GM19467 (cell line): ENCODE measurements at regions not wholly inside any gene's neighbourhood (a gene's known extent, or its start where the extent isn't known, plus 50 kb on each side); places are given as distances from the start of the nearest gene placed in this dataset.

Experiments used
- ATAC-seq: cut with Tn5 transposase; IDR thresholded peaks from one replicate; pipeline ENCODE4 v1.9.1; 2021; ENCODE audit warnings: mild to moderate bottlenecking, moderate library complexity; ENCODE audit not compliant: unreplicated experiment

DNA sequence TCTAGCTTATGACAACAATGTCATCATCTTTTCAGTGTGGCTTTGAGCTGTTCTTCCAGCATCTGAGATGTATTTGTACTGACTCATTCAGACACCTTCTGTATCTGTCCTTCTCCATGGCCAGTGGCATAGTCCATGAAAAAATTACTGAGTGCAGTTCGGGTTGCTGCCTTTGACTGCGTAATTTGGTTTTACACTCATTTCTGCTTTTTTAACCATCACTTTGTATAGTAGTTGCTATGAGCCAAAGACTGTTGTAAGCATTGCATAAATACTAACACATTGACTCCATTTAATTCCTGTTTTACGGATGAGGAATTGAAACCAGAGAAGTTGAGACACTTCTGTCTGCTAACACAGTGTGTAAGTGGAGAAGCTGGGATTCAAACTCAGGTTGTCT, 190.7 kb upstream of the MID1 start:
- ATAC-seq: no peak

DNA sequence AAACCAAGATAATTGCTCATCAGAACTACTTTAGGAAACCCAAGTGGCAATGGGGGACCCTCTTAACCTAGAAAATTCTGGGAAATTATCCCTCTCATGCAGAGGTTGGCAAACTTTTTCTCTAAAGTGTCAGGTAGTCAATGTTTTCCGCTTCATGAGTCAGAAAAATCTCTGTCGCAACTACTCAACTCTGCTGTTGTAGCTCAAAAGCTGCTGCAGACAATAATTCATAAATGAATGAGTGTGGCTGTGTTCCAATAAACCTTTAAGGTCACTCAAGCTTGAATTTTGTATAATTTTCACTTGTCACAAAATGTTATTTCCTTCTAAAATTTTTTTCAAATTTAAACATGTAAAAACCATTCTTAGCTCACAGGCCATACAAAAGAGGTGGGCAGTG, 193.4 kb upstream of the MID1 start:
- no peak for ATAC-seq

DNA sequence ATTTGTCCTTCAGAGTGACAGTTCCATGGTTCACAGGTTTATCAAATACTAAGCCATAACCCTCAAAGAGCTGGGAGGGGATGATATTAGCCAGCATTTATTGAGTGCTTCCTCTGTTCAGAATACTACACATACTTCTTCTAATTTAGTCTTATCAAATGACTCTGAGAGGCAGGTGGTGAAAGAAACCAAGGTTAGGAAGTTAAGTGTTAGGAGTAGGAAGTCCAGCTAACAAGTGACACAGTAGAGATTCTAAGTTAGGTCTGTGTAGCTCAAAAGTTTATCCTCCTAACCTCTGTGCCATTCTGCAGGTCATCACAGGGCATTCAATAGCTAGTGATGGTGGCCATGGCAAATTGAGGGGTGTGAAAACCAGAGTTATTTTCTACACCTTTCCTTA, 198.3 kb upstream of the MID1 start:
- ATAC-seq: no peak

DNA sequence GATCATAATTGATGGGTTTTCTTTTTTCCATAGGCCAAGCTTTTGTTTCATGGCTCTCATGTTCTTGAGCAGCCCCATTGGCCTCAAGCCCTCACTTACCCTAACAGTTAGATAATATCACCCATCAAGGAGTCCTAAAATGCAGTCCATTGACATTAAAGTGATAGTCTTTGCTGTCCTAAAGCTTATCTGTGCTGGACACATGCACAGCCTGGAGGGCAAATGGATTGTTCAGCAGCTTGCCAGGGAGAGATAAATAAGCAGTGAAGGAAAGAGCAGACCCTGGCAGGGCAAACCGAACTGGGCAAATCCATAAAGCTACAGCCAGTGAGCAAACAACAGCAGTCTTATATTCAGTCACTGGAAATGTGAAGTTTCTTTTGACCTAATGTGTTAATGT, 199.6 kb upstream of the MID1 start:
- no peak for ATAC-seq

DNA sequence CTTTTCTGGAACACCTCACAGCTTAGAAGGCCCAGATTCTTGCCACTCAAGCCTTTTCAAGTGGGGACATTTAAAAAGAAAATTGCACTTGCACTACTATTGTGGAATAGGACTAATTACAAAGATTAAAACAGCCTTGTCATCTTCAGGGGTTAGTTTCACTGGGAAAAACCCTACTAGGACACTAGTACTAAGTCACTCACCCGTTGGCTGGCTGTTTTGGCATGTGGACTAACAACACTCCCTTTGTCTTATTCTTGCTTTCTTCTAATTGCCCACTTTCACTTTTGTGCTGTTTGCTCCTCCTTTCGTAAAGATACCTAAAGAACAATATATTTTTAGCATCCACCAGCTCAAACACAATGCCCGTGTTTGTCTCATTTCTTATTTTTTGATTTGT, 200.9 kb upstream of the MID1 start:
- no peak for ATAC-seq

DNA sequence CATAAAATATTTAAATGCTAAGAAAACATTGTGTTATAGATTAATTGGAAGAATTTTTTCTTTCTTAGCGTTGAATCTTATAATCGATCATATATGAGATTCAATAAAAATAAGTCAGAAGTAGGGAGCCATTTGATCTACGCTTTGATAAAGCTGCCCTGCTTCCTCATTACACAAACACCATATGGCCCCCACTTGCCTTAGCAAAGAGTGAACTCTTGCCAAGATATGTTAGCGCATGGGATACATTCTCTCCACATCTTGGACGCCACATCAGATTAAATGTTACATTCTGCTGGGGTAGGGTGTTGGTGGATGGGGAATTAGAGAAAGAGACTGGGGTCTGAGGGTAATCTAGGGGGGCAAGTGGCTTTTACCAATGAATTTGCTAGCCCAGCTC, 207.7 kb upstream of the MID1 start:
- no peak for ATAC-seq

DNA sequence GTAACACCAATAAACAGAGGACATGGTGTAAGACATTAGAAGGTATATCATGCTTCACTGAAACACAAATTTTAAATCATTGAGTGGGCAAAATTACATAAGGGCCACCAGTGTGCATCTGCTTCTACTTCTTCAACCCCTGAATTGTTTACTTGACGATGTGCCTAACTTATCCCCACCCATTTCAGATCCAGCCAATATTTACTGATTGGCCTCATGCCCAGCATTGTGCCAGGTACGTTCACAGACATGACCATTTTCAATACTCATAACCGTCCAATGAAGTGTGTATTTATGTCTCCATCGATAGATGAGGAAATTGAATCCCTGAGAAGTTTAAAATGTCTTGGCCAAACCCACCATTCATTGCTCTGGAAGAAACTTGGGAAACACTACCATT, 208.3 kb upstream of the MID1 start:
- no peak for ATAC-seq

DNA sequence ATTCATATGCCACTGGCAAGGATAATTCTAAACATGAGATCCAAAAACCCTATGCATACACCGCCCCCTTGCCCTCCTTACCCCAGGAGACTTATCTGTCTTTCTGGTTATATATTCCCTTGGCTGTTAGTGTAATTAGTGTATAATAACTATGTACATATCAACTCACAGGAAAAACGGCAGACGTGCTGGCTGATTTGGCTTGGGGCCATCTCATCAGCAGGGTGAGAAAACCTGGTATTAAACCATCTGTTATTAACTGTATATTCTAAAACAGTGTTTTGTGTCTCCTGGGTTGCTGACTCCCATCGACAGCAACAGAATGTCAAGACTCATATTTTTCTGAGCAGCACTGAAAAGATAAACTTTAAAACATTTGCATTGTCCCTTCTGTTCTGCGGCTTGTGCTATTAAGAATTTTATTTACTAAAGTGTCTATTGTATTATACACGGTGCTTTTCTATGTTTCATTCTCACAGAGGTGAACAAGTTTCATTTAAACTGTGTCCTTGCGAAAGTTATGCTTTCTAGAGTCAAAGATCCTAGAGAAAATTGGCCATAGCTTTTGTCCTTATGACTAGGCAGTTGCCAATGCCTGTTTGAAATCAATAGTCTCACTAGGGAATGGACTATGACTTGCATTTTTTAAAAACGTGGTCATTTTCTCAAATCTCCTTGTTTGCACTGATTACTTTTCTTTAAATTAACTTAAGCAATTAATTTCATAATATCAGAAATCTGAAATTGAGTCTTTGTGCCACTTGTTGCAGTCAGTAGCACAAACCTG, 211.5 kb upstream of the MID1 start:
- ATAC-seq: no peak

DNA sequence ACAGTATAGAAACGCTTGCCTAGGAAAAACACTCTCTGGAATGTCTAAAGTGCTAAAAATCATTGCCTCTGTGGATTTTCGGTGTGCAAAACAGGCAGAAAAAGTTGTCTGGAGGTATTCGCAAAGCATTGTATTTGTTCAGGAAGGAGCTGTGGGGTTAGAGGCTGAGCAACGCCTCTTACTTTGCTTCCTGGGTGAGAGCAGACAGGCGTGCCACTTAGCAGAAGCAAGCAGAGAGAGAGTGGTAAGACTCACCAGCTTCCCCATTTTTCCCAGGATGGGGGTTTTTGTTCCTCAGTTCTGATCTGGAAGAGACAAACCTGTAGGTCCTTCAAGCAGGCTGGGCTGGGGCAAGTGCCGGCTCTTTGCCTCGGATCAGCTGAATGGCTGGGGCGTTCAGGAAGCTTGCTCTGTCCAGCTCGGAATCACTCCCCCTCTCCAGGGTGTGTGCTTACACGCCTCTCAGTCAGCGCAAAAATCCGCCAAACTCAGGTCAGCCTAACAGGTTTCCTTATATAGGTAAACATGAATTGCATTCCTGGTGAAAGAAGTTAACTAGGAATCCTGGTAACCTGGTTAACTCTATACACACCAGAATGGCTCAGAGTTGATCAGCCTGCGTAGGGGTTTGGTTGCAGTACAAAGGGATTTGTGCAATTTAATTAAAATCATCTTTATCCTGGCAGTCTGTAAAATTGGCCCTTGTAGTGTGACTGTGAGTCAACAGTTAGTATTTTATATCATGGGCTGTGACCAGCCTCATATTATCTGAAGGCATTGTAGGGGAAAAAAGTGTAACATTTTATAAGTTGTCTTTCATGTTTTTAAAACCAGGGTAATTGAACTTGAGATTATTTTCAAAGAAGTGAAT, 213.1 kb upstream of the MID1 start:
- ATAC-seq: no peak

DNA sequence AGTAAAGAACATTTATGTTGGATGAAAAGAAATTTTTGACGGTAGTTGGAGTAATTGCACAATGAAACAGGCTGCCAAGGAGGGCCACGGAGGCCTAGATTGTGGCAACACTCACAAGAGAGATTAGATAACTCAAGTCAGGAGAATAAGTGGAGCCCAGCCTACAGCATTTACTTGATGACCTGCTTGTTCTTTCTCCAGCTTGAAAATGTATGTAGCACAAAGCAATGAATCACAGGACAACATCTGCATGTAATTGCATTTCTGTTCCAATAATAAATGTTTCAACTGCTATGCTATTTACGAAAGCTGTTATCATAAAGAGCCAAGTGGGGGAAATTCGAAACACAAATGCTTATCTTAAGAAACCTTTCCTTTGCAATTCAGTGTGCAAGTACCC, 221.2 kb upstream of the MID1 start:
- ATAC-seq: no peak

DNA sequence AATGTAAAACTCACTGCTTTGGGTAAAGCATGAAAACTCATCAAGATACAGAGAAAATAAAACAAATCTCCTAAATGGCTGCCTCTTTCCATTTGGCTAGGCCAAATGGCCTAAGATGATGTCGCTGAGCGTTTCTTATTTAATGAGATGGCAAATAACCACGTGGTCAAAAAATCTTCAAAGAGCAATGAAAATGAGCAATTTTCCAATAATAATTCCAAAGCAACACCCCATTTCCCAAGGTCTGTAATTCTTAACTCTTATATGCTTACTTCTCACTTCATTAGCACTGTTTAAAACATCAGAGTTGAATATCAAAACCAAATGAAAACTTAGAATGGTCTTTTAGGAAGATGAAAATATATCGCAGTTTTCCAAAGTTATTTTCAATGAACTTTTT, 222.3 kb upstream of the MID1 start:
- no peak for ATAC-seq

DNA sequence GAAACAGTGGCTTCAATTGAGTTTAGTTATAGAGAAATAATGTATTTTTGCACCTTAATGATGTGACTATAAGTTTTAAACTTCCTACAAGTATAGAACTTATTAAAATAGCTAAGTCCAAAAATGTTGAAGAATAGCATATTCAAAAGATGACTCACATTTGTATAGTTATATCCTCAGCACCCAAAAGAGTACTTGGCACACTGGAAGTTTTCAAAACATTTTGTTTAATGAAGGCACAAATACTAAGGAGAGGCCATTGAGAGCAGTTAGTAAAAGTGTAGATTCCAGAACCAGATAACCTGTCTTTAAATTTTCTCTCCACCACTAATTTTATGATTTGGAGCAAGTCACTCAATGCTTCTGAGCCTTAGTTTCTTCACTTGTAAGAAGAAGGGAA, 226.9 kb upstream of the MID1 start:
- ATAC-seq: no peak

DNA sequence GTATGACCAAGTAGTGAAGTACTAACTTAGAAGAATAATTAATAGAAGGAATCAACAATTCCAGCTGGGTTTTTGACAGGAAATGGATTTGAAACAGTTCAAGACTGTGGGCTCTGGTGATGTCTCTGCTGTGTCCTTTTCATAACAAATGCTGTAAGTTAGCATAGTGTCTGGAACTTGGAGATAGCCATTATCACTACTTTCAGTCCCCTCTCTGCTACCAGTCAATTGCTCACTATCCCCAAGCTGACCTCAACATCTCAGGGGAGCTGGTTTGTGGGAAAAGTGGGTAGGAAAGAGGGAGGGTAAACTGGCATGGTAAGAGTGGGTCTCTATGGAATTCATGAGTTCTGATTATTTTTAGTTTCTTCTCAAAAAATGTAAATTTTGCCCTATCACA, 231.4 kb upstream of the MID1 start:
- ATAC-seq: no peak

DNA sequence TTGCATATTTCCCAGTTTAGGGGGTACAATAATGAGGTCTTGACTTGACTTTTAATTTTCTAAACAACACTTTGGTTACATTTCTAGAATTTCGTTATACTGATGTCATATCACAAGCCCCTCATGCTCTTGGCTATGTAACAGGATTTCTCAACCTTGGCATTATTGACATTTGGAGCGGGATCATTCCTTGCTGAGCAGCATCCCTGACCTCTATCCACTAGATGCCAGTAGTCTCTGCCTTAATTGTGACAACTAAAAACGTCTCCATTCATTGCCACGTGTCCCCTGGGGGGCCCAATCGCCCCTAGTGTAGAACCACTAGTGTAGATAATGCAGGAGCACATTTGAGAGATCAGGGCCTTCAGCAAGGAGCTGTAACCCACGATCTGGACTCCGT, 234.2 kb upstream of the MID1 start:
- no peak for ATAC-seq

DNA sequence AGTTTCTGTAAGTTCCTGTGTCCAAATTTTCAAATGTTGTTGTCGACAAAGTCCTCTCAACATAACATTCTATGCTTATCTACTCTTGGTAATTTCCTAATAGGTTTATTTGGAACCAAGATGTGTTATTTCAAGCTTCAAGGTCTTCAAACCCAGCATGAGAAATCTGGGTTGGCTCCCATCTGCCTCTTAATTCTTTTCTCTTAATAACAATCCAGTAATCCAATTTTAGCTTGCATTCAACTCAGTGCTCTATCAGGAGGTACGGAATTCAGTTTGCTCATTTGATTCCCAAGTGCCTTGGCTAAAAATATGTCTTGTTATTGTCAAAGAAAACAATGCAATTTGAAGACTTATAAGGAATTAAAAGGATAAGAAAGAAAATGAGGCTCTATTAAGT, 235.5 kb upstream of the MID1 start:
- ATAC-seq: no peak

DNA sequence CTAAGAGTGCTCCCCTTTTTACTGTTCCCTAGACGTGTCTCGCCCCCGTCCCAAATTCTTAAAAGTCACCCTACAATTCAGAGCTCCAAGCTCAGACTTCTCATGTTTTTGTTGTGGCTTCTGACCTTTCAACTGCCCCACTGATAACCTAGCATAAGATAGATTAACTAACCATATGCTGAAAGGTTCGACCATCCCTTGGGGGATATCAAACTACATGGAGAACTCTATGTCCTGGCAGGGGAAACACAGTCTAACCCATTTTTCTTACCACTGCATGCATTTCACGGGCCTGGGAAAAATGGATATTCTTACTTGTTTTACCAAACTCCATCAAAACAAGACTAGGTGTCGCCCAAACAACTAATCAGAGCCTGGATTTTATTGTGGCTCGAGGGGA, 236.4 kb upstream of the MID1 start:
- ATAC-seq: no peak

DNA sequence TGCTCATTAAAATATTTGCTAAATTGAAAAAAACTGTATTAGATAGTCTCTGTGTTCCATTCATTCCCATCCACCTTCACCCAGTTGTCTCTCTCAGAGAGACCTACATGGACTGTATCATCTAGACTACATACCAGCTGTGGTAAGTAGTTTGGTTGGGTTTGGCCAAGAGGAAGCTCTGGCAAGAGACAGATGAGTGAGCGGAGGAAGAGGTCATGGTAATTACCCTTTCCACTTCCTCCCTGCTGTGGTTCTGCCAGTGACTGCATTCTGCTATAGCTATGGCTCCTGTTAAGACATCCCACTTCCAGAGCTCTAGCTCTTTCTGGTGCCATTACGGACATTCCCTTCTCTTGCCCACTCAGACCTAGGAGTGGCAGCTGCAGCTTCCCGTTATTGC, 239.0 kb upstream of the MID1 start:
- no peak for ATAC-seq

DNA sequence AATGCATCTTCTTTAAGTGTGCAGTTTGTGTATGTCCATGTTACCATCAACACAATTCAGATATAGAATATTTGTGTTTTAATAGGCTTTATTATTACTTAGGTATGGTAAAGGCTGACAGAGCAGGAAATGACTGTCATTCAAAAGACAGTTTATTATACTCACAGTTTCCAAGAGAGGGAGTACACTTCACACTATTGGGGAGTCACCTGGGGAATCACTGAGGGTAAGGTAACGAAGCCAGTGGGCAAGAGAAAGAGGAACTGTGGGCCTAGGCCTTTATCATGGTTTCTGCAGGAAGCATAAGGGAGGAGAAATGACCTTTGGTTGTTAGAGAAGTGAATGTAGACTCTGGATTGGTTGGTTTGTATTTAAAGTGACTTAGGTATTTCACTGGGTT, 235.1 kb upstream of the HCCS start:
- no peak for ATAC-seq

DNA sequence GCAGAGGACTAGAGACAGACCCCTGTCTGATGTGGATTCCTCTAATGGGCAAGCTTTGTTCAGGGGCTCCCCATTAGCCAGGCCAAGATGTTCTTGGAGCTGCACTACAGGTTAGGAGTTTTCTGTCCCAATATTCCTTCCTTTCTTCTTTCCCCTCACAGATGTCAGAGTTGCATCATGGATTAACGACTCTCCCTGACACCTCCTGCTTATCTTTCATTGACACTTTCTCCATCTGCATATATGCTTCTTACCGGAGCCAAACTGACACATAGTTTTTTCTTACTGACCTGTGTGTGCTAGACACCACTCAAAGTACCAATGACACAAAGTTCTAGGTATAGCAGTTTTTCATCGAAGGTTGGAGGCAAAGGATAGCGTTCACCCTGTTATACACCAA, 228.6 kb upstream of the HCCS start:
- ATAC-seq: no peak

DNA sequence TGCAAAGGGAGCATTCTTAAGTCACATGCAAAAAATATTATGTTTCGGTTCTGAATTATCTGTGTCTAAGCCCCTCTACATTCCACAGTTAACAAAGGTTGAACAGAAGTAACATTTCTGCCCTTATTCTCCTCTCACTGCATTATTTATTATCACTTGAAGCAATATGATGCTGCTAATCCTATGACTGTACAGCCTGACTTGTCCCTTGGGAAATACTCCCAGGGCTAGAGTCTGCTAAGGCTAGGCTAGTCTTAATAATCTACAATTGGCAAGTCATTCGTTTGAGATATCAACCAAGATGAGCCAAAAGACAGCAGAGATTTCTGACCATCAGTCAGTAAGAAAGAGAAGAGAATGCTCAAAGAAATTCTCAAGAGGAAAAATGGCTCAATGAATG, 226.9 kb upstream of the HCCS start:
- ATAC-seq: no peak

DNA sequence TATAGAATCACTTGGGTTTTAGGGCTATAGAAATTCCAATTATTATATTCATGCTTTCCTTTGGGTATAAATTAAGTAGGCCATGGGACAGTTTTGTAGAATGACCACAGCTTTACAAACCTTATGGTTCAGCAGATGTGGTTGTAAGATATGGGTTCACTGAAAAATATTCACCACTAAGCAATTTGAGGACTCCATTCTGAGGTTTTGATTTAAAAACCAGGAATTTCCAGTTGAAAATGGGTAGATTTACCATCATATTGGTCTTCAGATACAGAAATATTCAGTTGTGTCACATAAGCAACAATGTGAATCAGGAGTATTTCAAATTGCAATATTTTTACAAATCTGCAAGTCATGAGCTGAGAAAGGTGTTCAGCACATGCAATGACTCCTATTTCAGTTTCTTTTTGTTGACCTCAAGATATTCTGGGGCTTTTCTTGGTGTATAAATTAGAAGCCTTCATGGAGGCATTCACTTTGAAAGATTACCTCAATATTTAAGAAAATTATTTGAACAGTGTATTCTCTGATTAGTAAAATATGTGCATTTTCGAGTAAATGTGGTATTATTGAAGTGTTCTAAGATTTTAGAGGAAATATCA, 218.4 kb upstream of the HCCS start:
- ATAC-seq: no peak

DNA sequence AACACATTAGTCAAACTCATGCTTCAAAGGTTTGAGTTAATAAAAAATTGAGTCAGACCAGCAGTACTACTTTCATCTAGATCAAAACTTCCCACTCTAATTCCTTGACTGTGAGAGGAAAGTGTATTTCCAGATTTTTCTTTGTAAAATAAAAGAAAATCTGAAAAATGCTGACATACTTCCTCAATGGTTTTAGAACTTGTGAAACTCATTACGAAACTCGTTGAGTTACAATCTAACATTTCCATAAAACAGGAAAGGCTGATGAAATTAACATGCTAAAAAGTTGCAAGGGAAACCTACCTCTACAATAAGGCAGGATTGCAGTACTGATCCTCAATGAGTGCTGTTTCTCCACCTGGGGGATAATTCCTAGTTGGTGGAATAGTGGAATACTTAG, 217.8 kb upstream of the HCCS start:
- ATAC-seq: no peak
